AG09319 (cell line): ENCODE measurements at regions not wholly inside any gene's neighbourhood (a gene's known extent, or its start where the extent isn't known, plus 50 kb on each side); places are given as distances from the start of the nearest gene placed in this dataset.

Experiments
- DNase-seq: peaks from one replicate; pipeline ENCODE4 v3.0.0-alpha.2; 2010; ENCODE audit warnings: low read depth; ENCODE audit errors: extremely low read depth
- CTCF ChIP-seq: IDR thresholded peaks from 2 replicates; pipeline ENCODE4 v1.5.1; 2011; ENCODE audit warnings: low read depth, mild to moderate bottlenecking, inconsistent platforms, low read length, moderate library complexity

DNA sequence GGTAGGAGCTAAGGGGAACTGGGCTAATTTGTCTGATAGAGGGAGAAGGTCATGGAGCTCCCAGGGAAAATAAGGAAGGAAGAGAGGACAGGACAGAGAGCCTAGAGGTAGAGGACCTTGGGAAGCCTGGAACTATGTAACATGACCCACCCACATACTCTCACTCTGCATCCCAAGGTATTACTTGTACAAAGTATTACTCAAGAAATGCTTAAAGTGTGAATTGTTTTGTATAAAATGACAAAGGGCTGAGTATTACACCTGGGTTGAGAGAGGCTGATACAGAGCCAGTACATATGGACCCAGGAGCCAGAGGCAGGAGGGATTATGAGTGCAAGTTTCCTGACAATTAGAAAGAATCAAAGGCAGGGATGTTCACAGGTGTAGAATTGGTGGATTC is 80.5 kb upstream of the ANKRD55 start:
- TF ChIP-seq CTCF, result no peak
- DNase-seq, result no peak

DNA sequence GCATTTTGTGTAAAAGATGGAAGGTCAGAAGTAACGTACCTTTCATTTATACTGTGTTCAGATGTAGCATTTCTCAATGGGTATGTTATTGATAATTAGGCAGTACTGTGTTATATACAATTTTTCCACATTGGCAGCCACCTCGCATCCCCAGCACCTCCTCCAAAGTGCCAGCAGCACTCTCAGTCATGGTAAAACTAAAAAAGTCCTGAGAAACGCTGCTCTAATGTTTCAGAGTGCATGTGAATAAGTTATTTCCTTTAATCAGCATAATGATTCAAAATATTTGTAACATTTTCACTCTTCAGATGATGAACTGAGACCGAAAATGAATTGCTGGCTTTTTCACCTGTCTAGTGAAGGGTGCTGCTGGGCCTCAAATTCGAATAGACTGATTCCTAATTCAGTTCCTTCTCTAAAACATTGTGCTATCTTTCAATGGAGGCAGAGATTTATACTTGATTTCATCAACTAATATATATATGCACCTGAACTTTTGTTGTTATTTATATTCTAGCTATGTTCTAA is 79.9 kb upstream of the ANKRD55 start:
- no peak for TF ChIP-seq CTCF
- DNase-seq, result no peak

DNA sequence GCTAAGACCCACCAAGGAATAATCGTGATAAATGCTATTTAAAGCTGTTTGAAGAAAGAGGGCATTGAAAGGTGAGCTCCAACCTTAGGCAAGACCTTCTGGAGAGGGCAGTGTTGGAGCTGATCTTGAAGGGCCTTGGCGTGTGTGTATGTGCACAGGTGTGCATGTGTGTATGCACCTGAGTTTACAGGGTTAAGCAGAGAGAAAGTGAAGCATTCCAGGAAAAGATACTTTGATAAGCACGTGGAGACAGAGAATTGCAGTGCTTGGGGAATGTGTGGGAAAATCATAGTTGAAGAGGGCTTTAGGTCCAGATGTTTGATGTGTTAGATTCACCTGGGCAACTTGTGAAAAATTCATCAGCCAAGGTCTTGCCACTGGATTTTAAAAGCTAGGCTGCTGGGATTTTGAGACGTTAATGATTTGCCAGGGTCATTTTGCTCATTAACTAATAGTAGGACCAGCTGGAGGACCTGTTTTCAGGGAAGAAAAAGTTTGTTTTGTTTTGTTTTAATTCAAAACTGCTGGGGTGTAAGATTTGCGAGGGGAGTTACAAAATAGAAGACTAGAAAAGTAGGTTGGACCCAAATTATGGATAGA is 78.3 kb upstream of the ANKRD55 start:
- TF ChIP-seq CTCF, result no peak
- no peak for DNase-seq

DNA sequence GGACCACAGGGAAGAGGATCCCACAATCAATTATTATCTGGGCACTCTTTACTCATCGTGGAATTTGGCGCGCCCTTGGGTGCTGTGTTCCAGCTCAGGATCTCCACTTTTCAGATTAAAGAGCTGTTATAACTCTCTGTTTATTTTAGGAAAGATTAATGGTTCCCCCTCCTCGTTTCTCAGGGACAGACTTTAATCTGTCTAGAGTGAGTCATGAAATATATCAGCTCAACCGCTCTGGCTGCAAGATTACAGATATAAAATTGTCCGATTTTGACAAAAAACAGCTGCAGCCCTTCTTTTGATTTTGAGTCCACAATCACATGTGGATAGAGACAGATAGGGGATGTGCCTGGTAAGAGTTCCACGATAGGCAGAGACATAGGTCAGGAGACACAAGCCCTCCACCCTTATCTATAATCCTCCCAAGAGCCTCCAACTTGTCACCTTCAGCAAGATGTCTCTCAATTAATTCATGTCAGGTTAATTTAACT is 77.6 kb upstream of the ANKRD55 start:
- no peak for TF ChIP-seq CTCF
- DNase-seq, result no peak

- TF ChIP-seq CTCF, result no peak
- DNase-seq, result no peak
Measured at GRCh38 chr5:56309262-56309826, 76.2 kb upstream of the ANKRD55 start.

- DNase-seq, result no peak
- TF ChIP-seq CTCF, result no peak
Measured at GRCh38 chr5:56307714-56308333, 74.7 kb upstream of the ANKRD55 start.
